H9 (cell line): ENCODE measurements at regions not wholly inside any gene's neighbourhood (a gene's known extent, or its start where the extent isn't known, plus 50 kb on each side); places are given as distances from the start of the nearest gene placed in this dataset.

ENCODE experiments used
- DNase-seq: peaks from one replicate; pipeline ENCODE4 v3.0.0-alpha.2; 2017
- H2AFZ ChIP-seq: one replicate; pipeline ENCODE4 v1.6.1; 2013; ENCODE audit warnings: mild to moderate bottlenecking, low read length, control low read depth, moderate library complexity
- H2AK5ac ChIP-seq: 2 replicates; pipeline ENCODE4 v1.6.1; 2013; ENCODE audit warnings: low read length, control low read depth, mixed read lengths; ENCODE audit not compliant: insufficient read length
- H2BK120ac ChIP-seq: one replicate; pipeline ENCODE4 v1.6.1; 2013; ENCODE audit warnings: low read depth, mild to moderate bottlenecking, low read length, control low read depth, inconsistent platforms; ENCODE audit not compliant: poor library complexity, severe bottlenecking
- H2BK12ac ChIP-seq: 2 replicates; pipeline ENCODE4 v1.6.1; 2013; ENCODE audit warnings: low read length, control low read depth, mixed read lengths, low read depth; ENCODE audit not compliant: insufficient read length
- H2BK15ac ChIP-seq: 2 replicates; pipeline ENCODE4 v1.6.1; 2013; ENCODE audit warnings: low read depth, low read length, control low read depth
- H2BK20ac ChIP-seq: one replicate; pipeline ENCODE4 v1.6.1; 2013; ENCODE audit warnings: low read depth, mild to moderate bottlenecking, low read length, control low read depth, inconsistent platforms; ENCODE audit not compliant: poor library complexity, severe bottlenecking
- H2BK5ac ChIP-seq: 2 replicates; pipeline ENCODE4 v1.6.1; 2013; ENCODE audit warnings: low read length, control low read depth, mixed read lengths; ENCODE audit not compliant: insufficient read length
- H3K14ac ChIP-seq: 2 replicates; pipeline ENCODE4 v1.6.1; 2013; ENCODE audit warnings: low read length, control low read depth; ENCODE audit not compliant: insufficient read depth
- H3K18ac ChIP-seq: 2 replicates; pipeline ENCODE4 v1.6.1; 2013; ENCODE audit warnings: low read depth, mild to moderate bottlenecking, mixed read lengths, low read length, control low read depth; ENCODE audit not compliant: insufficient read length
- H3K23ac ChIP-seq: 2 replicates; pipeline ENCODE4 v1.6.1; 2013; ENCODE audit warnings: low read length, control low read depth, mixed read lengths, low read depth; ENCODE audit not compliant: insufficient read length
- H3K23me2 ChIP-seq: 2 replicates; pipeline ENCODE4 v1.6.1; 2013; ENCODE audit warnings: low read depth, mild to moderate bottlenecking, mixed read lengths, low read length, control low read depth; ENCODE audit not compliant: insufficient read length, poor library complexity, severe bottlenecking
- H3K27ac ChIP-seq: 2 replicates; pipeline ENCODE4 v1.5.1; 2013; ENCODE audit warnings: low read length, control low read depth, mixed read lengths, low read depth; ENCODE audit not compliant: insufficient read length
- H3K27me3 ChIP-seq: 2 replicates; pipeline ENCODE4 v1.6.1; 2013; ENCODE audit warnings: low read length, control low read depth, inconsistent platforms; ENCODE audit not compliant: insufficient read depth
- H3K4ac ChIP-seq: 2 replicates; pipeline ENCODE4 v1.6.1; 2013; ENCODE audit warnings: low read depth, mild to moderate bottlenecking, control low read depth, inconsistent platforms, low read length, moderate library complexity
- H3K4me1 ChIP-seq: 2 replicates; pipeline ENCODE4 v1.6.1; 2013; ENCODE audit warnings: low read length, control low read depth, inconsistent platforms; ENCODE audit not compliant: insufficient read depth
- H3K4me2 ChIP-seq: 2 replicates; pipeline ENCODE4 v1.6.1; 2013; ENCODE audit warnings: low read length, control low read depth, mixed read lengths; ENCODE audit not compliant: insufficient read length, insufficient read depth
- H3K56ac ChIP-seq: 2 replicates; pipeline ENCODE4 v1.6.1; 2013; ENCODE audit warnings: low read depth, mild to moderate bottlenecking, mixed read lengths, low read length, control low read depth; ENCODE audit not compliant: insufficient read length
- H3K79me1 ChIP-seq: 2 replicates; pipeline ENCODE4 v1.6.1; 2013; ENCODE audit warnings: low read depth, mild to moderate bottlenecking, moderate library complexity, low read length, control low read depth, inconsistent platforms; ENCODE audit not compliant: insufficient read depth, poor library complexity, severe bottlenecking
- H3K79me2 ChIP-seq: 2 replicates; pipeline ENCODE4 v1.6.1; 2013; ENCODE audit warnings: low read length, control low read depth, inconsistent platforms; ENCODE audit not compliant: insufficient read depth
- H3K9ac ChIP-seq: 2 replicates; pipeline ENCODE4 v1.6.1; 2013; ENCODE audit warnings: low read length, control low read depth, mixed read lengths; ENCODE audit not compliant: insufficient read length; ENCODE audit errors: extremely low read depth
- H3K9me3 ChIP-seq: one replicate; pipeline ENCODE4 v1.6.1; 2013; ENCODE audit warnings: low read depth, low read length, inconsistent platforms; ENCODE audit not compliant: control insufficient read depth
- H3T11ph ChIP-seq: one replicate; pipeline ENCODE4 v1.6.1; 2013; ENCODE audit warnings: mild to moderate bottlenecking, low read length, control low read depth, inconsistent platforms
- H4K20me1 ChIP-seq: one replicate; pipeline ENCODE4 v1.6.1; 2013; ENCODE audit not compliant: control insufficient read depth, insufficient read length, insufficient read depth
- H4K5ac ChIP-seq: 2 replicates; pipeline ENCODE4 v1.6.1; 2013; ENCODE audit warnings: low read depth, mild to moderate bottlenecking, mixed read lengths, low read length, control low read depth; ENCODE audit not compliant: insufficient read length
- H4K8ac ChIP-seq: replicated peaks from 2 replicates; pipeline ENCODE4 v1.6.1; 2013; ENCODE audit warnings: low read length, control low read depth, mixed read lengths, low read depth; ENCODE audit not compliant: insufficient read length
- H4K91ac ChIP-seq: 2 replicates; pipeline ENCODE4 v1.6.1; 2013; ENCODE audit warnings: low read depth, mild to moderate bottlenecking, moderate library complexity, mixed read lengths, low read length, control low read depth; ENCODE audit not compliant: insufficient read length
- H3K27ac Mint-ChIP-seq, 3 experiments: 2 replicates in 2 of 3; 3 replicates in 1 of 3; pipeline ENCODE4 v1.8.0; 2020 to 2021; ENCODE audit warnings: mixed read lengths in 3 of 3, mild to moderate bottlenecking in 1 of 3, moderate library complexity in 1 of 3
- H3K27me3 Mint-ChIP-seq: 2 replicates; pipeline ENCODE4 v1.8.0; 2021; ENCODE audit warnings: low read depth, mild to moderate bottlenecking, moderate library complexity, mixed read lengths
- H3K36me3 Mint-ChIP-seq, 3 experiments: 2 replicates in 2 of 3; 3 replicates in 1 of 3; pipeline ENCODE4 v1.8.0; 2020 to 2021; ENCODE audit warnings: low read depth in 3 of 3, mixed read lengths in 3 of 3; ENCODE audit not compliant: insufficient read depth in 1 of 3
- H3K4me1 Mint-ChIP-seq, 2 experiments: 2 replicates each; pipeline ENCODE4 v1.8.0; 2020; ENCODE audit warnings: mixed read lengths in 2 of 2
- H3K4me3 Mint-ChIP-seq, 2 experiments: 2 replicates in 1 of 2; 3 replicates in 1 of 2; pipeline ENCODE4 v1.8.0; 2020 to 2021; ENCODE audit warnings: mild to moderate bottlenecking in 2 of 2, mixed read lengths in 2 of 2, moderate library complexity in 1 of 2
- H3K9me3 Mint-ChIP-seq, 2 experiments: 2 replicates in 1 of 2; 3 replicates in 1 of 2; pipeline ENCODE4 v1.8.0; 2020; ENCODE audit warnings: mild to moderate bottlenecking in 2 of 2, mixed read lengths in 2 of 2, moderate library complexity in 1 of 2
- WGBS: extraction: QIAGEN DNeasy Blood & Tissue Kit; methylation state at CpG from one replicate; pipeline ENCODE4 v1.1.7; 2013; ENCODE audit warnings: missing lambda C conversion rate, low lambda C conversion rate, mixed read lengths; ENCODE audit not compliant: insufficient read length; ENCODE audit errors: extremely low coverage; 5-methylcytosine and 5-hydroxymethylcytosine counted together
- TF ChIP-seq, protein P1 (sequence below): fragments of 200-600 bp; sonication (generic); conservative IDR thresholded peaks from 3 replicates; pipeline ENCODE4 v1.8.0; 2021; ENCODE audit warnings: antibody characterized with exemption, mild to moderate bottlenecking

DNA sequence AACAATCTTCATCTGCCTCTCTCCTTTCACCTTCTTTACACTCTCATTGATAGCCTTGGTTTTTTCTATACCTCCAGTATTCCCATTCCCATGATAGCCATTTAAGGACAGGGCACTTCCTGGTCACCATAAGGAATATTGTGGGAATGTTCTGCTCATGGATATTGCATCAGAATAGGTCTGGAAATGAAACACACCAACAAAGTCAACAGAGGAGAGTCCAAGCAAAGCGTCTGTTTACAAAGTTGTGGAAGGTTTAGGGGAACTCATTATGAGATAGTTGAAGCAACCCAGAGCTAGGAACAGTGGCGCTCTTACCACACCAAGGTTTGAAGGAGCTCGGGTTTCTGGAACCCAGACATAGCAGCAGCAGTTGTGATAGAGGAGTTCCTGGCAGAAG, 150.3 kb upstream of the TNP1 start:
- H2BK12ac ChIP-seq = no peak overlapping the region
- WGBS = no CpG with 5 or more reads among the region's 3 CpGs

More for the DNA sequence above, 150.3 kb upstream of the TNP1 start:
- no peak overlapping the region for H2BK15ac ChIP-seq
- no peak overlapping the region for H2BK20ac ChIP-seq
- H2BK120ac ChIP-seq = no peak overlapping the region
- no peak overlapping the region for H4K91ac ChIP-seq
- H3K4me3 Mint-ChIP-seq = no peak overlapping the region
- H3K23me2 ChIP-seq = no peaks in the 10 kb centered on the region
- H4K5ac ChIP-seq = no peak overlapping the region
- no peaks in the 10 kb centered on the region for H3K79me1 ChIP-seq
- H3K9me3 Mint-ChIP-seq = no peaks in the 10 kb centered on the region; a peak in 1 of 5 replicates
- H3K4me2 ChIP-seq = no peak overlapping the region
- no peak overlapping the region for H3K27ac Mint-ChIP-seq
- H3K14ac ChIP-seq = no peak overlapping the region
- no peak overlapping the region for H3K18ac ChIP-seq
- no peak overlapping the region for H3K27ac ChIP-seq
- no peaks in the 10 kb centered on the region for H3K27me3 ChIP-seq
- no peak overlapping the region for H2AK5ac ChIP-seq
- no peak for DNase-seq
- TF ChIP-seq, protein P1, sequence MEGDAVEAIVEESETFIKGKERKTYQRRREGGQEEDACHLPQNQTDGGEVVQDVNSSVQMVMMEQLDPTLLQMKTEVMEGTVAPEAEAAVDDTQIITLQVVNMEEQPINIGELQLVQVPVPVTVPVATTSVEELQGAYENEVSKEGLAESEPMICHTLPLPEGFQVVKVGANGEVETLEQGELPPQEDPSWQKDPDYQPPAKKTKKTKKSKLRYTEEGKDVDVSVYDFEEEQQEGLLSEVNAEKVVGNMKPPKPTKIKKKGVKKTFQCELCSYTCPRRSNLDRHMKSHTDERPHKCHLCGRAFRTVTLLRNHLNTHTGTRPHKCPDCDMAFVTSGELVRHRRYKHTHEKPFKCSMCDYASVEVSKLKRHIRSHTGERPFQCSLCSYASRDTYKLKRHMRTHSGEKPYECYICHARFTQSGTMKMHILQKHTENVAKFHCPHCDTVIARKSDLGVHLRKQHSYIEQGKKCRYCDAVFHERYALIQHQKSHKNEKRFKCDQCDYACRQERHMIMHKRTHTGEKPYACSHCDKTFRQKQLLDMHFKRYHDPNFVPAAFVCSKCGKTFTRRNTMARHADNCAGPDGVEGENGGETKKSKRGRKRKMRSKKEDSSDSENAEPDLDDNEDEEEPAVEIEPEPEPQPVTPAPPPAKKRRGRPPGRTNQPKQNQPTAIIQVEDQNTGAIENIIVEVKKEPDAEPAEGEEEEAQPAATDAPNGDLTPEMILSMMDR = no peak
- H3K9ac ChIP-seq = no peak overlapping the region
- no peaks in the 10 kb centered on the region for H4K20me1 ChIP-seq
- no peak overlapping the region for H3K4ac ChIP-seq
- H2AFZ ChIP-seq = no peak overlapping the region
- no peak overlapping the region for H3K56ac ChIP-seq
- no peaks in the 10 kb centered on the region; the same call in 1 of the 2 replicates for H3K27me3 Mint-ChIP-seq
- no peak overlapping the region for H3K23ac ChIP-seq
- no peaks in the 10 kb centered on the region for H3K9me3 ChIP-seq
- no peak overlapping the region for H2BK5ac ChIP-seq
- H4K8ac ChIP-seq = no peak overlapping the region
- no peaks in the 10 kb centered on the region for H3K79me2 ChIP-seq
- H3T11ph ChIP-seq = no peak overlapping the region
- peaks cover 7 to 10% of the 10 kb centered on the region in 2 experiments; a peak in 3 of 4 replicates for H3K4me1 Mint-ChIP-seq
- H3K36me3 Mint-ChIP-seq = no peaks in the 10 kb centered on the region
- H3K4me1 ChIP-seq = no peaks in the 10 kb centered on the region
